SH-SY5Y (cell line): ENCODE measurements at regions not wholly inside any gene's neighbourhood (a gene's known extent, or its start where the extent isn't known, plus 50 kb on each side); places are given as distances from the start of the nearest gene placed in this dataset.

Experiments
- GATA2 ChIP-seq: IDR thresholded peaks from 2 replicates; pipeline ENCODE4 v1.6.1; 2011; ENCODE audit warnings: mild to moderate bottlenecking, low read depth, low read length
- GATA3 ChIP-seq: IDR thresholded peaks from 2 replicates; pipeline ENCODE4 v1.6.1; 2011; ENCODE audit warnings: low read depth, mild to moderate bottlenecking, low read length, moderate library complexity

DNA sequence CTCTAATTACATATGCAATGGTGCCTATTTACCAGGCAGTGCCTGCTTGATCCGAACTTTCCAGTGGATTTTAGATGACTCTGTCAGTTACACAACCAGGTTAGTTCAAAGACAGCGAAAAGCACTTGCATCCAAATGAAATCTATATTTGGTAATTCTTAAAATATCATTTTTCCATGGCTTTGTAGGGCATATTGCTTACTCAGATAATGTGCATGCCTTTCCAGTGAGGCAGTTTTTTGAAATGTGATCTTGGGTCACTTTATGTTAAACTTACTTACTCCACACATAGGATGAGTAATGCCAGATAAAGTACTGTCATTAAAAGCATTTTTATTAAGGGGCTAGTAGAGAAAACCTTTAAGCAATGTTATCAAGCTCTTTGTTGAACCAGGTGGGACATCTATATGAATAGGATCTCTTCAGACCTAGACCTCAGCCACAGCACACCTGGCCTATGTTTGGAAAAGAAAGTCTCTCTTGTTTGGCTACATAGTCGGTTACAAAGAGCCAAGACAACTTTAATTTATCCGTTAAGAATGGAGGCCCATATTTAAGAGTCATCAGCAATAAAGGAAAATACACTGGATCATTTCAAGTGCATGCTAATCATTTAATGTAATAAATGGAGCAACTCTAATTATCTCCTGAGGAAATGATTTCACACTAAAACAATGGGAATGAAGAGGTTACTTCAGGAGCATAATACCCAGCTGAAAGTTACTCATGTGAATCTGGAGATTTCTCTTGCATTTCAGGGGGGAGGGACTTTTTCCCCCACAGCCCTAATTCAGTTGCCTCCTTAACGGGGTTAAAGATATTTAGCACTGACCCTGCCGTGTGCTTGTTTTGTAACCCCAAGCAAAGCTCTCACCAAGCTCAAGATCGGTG lies 56.3 kb upstream of the TMCO5A start:
- TF ChIP-seq GATA2 = no peak
- no peak for TF ChIP-seq GATA3
